ENCODE measurements at regions not wholly inside any gene's neighbourhood (a gene's known extent, or its start where the extent isn't known, plus 50 kb on each side); places are given as distances from the start of the nearest gene placed in this dataset.

DNA sequence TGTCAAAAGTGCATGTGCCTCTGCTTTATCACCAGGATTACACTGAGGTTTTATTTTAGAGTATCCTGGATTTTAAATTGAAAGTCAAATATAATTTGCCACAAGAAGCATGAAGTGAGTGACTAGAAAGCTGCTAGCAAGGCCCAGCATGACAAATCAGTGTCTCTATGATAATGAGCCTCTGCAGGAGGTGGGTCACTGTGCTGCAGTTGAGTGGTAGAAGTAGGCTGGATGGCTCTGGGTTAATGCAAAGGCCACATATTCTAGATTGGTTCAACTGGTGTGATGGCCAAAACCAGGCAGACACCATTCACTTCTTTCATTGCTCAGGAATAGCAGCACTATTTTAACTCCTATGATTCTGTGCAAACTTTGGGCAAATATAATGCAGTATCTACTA lies 491.5 kb downstream of the OLFM4 start:
- DNase-seq, result no peak

DNA sequence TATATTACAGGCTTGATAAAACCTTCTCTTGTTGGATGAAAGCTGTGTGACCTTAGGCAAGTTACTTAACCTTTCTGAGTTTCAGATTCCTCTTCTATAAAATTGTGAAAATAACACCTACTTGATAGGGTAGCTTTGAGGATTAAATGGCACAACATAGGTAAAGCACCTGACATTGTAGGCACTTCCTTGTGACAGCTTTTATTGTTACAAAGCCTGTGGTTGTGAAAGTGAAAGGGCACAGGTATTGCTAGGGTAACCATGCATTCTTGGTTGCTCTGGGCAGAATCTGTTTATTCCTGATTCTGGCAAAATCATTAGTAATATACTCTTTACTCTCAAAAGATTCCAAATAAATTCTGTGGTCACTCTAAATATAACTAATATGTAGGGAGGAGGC lies 493.4 kb downstream of the OLFM4 start:
- DNase-seq, result no peak

DNA sequence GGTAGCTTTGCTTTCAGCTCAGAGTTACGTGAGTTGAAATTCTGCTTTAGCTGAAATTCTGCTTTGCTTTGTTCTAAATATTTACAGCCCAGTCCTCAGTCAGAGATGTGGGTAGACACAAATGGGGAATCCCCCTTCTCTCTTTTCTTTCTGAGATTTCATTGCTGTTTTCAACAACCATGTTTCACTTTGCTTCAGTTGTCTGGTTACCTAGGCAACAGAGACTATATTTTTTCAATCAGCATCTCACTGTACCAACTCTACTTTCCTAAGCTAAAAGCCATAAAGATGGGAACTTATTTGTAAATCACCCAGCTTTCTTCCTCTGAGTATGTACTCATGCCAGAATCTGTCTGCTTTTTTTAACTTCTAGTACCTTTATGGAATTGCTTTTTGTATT lies 509.0 kb downstream of the OLFM4 start:
- DNase-seq, result no peak

DNA sequence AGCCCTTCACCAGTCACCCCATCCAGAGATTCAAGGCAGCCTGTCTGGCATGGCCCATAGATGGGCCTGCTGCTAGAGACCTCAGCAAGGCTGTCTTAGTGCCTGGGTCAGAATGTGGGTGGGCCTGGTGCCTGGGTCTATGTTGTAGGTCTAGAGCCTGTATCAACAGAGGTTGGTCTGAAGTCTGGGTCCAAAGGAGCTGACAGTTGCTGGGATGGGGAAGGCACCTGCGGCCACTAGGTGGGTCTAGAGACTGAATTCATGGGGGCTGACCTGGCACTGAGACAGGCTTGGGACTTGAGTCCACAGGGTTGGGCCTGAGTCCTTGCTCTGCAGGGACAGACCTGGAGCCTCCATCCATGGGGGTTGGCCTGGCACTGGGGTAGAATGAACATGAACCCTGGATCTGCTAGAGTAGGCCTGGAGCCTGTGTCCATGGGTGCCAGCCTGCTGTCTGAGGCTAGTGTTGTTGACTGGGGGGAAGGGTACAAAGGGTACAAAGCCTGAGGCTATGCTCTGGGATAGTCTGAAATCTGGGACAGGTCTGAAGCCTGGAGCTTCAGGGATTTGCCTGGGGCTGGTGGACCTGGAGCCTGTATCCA lies 516.8 kb downstream of the OLFM4 start:
- DNase-seq, result no peak

DNA sequence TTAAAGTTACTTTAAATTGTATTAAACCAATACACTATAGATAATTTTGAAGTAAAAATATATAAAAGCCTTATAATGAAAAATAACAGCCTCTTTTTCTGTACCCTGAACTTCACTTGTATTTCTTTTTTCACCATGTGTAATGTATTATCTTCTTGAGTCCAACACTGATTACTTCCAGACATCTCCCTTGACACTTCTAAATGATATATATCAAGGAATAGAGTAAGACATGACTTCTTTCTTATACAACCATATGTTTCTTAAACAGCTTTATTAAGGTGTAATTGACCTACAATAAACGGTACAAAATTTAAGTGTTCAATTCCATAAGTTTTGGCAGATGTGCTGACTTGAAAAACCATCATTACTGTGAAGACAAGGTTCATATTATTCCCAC lies 531.9 kb downstream of the OLFM4 start:
- DNase-seq, result no peak

DNA sequence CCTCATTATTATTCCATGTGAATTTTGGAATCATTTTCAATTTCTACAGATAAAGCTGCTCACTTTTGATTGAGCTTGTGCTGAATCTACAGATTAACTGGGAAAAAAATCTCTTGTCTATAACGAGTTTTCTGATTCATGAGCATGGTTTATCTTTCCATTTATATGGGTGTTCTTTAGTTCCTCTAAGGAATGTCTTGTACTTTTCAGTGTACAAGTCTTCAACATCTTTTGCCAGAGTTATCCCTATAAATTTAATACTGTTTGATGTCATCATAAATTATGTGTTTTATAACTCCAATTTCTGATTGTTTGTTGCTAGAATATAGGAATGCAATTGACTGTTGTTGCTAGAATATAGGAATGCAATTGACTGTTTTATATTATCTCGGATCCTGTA lies 533.8 kb downstream of the OLFM4 start:
- no peak for DNase-seq

DNA sequence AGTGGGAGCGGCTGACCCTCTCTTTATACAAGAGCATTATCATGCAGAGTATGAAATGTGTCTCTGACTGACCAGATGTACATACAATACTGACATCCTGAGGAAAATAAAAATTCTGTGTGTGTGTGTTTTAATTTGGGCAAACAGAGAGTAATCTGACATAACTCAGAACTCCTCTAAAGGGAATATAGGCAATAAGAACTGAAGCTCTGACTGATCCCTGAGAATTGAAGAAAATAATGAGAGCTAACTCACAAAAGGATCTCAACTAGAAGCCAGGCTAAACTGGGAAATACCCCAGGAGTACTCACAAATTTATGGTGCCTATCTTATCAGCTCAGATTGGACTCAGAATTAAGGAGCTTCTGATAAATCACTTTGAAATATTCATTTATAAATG lies 539.9 kb downstream of the OLFM4 start:
- no peak for DNase-seq

DNA sequence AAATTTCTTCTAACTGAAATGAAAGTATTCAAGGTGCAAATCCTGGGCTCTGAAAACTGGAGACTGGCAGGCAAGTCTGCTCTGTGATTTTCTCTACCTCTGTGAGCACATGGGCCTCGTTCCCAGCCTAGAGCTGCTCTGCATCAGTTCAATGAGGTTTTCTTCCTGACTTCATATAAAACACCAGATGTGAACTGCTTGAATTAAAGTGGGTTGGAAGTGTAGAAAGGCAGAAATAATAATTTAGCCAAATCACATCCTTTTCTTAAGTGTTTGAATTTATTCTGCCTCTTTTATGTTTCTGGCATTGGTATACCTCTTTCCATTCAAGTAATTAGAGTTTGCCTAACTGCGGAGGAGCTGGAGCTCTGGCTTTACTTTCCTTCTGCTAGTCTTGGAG lies 540.8 kb downstream of the OLFM4 start:
- DNase-seq, result no peak

DNA sequence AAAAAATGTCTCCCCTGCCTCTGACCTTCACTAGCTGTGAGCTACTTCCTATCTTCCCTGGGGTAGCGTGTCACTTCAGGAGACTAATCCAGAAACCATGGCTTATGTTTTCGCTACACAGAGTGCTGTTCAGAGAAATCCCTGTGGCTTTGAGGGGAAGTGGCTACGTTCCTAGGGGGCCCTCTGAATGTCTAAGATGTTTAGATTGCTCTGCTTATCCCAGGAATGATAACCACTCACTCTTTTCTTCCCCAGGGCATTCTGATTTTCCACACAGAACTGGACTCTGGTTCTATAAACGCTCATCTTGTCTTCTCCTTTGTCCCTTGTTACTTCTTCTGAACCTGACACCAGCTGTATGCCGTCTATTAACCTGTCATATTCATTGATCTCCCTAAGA lies 572.5 kb downstream of the OLFM4 start:
- no peak for DNase-seq

DNA sequence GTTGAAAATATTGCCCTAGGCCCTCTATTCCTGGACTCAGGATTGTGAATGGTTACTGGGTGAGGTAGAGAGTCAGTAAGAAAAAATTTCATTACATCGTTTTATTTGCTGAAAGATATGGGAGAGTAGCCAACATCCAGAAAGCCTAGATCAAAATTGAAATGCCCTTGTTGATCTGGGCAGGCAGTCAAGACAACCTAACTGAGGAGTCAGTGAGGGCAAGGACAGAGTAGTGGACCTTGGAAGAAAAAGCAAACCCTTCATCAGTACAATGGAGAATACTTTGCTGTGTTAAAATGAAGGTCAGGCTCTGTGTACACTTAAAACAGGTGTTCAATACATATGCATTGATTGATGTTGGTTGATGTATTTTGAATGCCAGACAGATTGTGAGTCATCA lies 576.7 kb downstream of the OLFM4 start:
- no peak for DNase-seq

DNA sequence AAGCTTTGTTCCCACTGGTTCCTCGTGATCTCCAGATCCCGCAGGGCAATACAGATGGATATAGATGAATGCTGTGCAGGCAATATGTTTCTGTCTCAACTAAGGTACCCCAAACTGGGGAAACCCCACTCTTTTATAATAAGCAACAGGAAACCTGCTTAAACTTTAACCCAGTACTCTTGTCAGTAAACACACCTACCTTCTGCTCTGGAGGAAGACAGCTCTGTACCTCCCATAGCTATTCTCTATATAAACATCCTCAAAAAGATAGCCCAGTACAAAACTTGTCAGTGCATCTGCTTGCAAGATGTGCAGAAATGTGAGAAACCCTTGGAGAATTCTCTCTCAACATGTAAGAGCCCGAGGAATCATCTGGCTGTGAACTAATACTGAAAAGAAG lies 583.6 kb downstream of the OLFM4 start:
- DNase-seq, result no peak

DNA sequence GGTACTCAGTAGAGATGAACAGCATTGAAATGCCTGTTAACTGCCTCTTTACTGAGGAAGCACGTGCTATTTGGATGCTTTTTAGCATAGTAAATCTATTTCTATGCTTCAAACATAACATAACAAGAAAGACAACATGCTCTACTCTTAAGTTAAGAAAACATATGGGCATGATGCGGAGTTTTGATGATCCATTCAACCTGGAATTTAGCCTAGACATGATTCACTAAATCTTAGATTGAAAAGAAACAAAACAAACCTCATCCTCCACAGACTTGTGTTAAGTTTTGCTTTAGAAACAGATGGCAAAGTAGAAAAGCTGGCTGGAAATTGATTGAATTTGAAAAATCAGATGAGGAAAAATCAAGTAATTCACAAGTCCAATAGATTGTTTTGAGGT lies 593.8 kb downstream of the OLFM4 start:
- DNase-seq, result no peak

DNA sequence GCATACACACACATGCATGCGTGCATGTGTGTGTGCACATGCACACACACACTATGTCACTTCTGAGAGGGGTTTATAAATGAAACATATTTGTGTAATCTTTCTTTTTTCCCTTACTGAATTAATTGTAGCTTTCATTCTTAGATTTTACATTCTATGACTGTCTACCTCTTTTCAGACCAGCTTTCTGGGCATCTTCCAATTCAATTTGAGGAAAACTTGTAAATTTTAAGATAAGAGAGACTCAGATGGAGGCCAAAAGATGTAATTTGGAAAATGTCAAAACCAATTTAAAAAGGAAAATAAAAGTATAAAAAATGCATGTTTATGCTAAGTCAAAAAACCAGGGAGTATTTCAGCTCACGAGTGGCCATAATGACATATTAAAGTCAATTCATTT lies 594.5 kb downstream of the OLFM4 start:
- DNase-seq, result no peak

DNA sequence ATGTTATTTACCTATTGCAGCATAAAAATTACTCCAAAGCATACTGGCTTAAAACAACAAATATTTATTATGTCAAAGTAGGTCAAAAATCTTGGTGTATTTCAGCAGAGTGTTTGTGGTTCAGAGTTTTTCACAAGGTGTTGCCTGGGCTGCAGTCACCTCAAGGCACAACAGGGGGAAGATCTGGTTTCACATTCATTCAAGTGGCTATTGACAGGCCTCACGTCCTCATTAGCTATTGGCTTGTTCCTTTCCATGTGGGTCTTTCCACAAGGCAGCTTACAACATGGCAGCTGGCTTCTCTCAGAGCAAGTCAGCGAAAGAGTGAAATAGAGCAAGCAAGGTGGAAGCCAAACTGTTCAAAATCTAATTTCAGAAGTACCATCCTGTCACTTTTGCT lies 602.9 kb downstream of the OLFM4 start:
- DNase-seq, result no peak

DNA sequence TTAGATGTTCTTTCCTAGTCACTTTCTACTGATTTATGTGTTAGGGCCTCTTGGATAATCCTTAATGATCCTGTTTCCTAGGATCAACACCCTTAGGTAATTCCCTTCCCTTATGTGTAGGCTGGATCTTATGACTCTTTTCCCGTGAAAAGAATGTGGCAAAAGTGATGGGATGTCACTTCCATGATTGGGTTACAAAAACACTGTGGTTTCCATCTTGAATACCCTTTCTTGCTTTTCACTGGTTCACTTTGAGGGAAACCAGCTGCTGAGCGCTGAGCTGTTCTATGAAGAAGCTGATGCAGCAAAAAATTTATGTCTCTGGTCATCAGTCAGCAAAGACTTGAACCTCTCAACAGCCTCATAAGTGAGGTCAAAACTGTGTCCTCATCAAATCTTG lies 609.4 kb downstream of the OLFM4 start:
- DNase-seq, result no peak

DNA sequence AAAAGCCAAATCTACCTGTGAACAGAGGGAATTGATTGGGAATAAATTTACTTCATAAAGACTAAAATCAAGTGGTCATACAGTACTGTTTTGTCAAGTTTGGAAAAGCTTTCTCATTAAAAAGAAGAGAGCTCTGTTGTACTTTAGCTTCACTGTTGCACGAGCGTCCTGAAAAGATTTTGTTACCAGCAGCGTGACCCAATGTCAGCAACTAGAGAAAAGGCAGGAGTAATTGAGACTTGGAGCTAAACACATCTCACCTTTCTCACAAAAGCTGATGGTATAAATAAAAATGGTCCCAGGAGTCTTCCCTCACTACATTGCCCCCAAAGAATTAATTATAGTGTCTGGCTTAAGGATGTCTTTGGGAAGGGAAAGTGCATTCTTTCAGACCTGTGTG lies 613.7 kb downstream of the OLFM4 start:
- no peak for DNase-seq

DNA sequence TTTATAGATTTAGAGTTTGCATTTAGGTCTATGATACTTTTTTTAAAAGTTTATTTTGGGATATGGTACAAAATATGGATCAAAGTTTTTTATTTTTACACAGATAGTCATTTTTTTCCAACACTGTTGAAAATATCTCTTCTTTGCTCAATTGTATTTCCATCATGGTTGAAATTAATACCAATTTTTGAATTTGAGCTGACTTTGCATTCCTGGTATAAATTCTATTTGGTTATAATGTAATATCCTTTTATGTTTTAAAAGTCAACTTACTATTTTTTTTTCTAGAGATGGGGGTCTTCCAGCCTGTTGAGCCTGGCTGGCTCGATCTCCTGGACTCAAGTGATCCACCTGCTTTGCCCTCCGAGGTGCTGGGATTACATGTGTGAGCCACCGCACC lies 620.1 kb downstream of the OLFM4 start:
- DNase-seq, result no peak

DNA sequence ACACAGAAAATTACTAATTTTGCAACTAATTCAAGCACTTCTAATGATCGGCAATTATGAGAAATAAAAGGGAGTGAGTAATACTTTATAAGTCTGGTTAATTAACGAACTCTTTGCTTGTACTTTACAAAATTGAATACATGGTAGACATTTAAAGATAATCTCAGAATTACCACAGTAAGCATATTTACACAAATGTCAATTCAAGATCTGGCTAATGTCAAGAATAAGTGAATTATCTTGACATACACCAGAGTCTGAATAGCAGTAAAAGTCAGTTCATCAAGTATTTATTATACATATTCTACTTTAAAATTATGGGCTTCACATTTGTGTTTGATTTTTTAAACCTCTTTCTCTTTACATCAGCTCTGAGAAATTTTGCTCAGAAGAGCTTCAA lies 643.4 kb downstream of the OLFM4 start:
- DNase-seq, result no peak

DNA sequence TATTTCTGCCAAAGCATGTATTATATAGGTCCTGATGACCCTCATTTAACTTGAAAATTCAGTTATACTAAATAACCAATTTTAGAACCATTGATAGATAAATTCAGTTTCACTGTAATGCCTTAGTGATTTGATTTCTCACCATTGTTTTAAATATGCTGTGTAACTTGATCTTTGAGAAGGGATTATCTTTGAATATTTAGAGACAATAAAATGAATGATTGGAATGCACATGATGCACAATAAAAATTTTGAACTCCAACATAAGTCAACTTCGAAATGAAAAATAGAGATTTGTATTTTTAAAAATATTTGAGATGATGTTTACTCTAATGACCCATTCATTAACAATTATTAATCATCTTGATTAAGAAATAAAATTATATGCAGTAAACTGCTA lies 654.5 kb downstream of the OLFM4 start:
- no peak for DNase-seq

DNA sequence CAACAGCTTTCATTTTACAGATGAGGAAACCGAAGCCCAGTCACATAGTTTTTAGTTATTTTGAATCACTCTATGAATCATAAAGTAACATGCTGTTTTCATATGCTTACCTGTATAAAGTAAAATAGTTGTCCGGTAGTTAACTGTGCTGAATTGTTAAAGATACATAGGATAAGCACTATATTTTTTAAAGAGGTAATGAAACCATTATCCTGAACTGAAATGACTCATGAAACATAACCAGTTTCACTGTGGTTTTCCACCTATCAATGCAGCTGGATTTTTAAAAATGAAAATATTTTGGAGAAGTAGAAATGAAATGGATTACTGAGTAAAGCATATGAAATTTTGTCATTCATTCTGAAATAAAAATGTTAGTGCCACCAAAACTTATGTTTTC lies 655.0 kb downstream of the OLFM4 start:
- DNase-seq, result no peak

DNA sequence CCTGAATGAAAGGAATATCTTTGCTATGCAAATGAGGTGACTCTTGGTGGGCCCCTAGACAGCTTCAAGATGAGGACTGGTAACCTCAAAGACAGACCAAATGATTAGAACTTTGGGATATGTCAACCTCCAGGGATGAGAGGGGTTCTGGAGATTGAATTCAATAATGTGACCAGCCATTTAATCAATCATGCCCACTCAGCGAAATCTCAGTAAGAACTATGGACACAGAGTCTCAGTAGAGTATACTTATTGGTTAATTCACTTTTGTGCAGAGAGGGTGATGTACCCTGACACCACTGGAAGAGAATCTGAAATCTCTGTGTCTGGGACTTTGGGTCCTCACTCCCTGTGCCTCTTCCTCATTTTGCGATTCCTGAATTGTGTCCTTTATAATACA lies 662.8 kb downstream of the OLFM4 start:
- no peak for DNase-seq

DNA sequence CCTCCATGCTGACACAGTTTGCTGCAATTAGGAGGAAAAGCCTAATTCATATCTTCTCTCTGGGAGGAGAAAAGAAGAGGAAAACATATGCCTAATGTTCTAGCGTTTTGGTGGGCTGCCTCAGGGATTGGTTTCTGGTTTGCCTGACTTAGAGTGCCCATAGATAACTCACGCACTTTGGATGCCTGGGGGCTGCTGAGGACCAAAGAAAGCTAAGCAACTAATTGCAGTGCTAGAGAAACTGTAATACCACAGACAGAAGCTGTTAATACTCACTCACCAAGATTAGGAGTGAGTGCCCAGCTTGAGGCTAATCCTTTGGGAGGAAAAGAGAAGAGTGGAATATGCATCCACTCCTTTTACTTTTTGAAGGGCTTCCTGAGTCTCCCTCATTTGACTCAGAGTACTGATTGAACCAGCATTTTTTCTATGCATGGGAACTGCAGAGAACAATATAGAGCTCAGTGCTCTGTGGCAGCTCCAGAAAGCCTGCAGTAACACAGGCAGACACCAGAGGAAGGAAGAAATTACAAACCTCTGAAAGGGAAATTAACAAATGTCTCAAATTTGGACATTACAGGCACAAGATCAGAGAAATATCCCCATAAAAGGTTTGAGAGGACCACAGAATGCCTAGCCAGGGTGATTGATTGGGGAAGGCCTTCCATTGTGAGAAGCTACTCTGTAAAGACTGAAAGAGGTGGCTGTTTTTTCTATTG lies 666.4 kb downstream of the OLFM4 start:
- no peak for DNase-seq

DNA sequence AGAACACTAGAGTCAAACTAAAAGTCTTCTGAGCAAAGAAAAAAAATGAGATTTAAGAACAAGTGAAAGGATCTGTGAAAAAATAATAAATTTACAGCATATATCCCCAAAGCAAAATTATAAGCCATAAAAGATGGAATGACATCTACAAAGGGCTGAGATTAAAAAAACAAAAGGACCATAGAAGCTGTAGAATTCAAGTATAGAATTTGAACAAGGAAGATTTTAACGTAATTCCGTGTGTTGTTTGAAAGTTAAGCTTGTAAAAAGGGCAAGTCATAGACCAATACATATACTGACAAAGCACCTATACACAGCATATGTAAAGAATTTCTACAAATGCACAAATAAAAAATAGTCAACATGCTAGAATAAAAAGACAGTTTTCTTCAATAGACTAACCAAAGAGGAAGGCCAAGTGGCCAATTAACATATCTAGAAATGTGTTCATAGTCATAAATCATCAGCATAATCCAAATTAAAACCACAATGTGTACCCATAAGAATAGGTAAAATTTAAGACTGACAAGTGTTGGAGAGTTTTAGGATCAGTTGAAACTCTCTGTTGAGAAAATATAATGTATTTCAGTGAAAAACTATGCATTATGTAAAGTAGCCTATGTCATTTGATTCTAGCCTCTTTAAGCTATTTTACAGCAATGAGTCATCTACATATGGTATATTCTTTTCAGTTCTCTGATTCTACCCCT lies 674.9 kb downstream of the OLFM4 start:
- DNase-seq, result no peak

DNA sequence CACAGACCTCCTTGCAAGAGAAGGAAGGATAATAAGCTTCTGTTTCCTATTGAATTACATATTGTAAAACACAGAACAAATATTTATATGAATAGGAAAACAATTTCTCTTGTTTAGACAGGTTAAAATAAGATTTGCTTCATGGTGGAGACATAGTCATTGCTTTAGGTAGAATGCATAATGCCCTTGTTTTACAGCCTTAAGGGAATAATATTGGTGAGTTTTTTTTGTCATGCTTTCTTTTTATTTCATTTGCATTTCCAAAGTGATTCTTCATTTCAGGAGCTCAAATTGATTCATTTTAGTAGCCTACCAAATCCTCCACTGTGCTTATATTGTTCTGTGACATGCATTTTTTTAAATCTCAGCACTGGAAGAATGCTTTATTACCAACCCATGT lies 690.7 kb downstream of the OLFM4 start:
- DNase-seq, result no peak
